ENCODE measurements at regions not wholly inside any gene's neighbourhood (a gene's known extent, or its start where the extent isn't known, plus 50 kb on each side); places are given as distances from the start of the nearest gene placed in this dataset.

DNA sequence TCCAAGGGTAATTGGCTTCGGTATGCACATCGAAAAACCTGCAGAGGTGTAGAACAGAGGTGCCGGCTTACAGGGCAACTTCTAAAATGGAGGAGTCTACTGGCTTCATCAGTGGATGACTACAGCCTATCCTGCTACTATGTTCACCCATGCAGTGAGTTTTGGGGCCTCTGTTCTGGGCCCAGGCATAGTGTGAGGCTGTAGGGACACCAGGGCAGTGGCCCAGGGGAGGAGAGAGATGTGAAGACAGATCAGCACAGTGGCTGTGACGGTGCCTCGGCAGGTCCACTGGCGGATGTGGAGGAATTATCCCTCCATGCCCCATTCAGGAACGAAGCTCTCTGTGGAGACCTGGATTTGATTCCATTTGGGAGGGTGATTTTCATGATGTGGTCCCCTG lies 235.3 kb upstream of the MKI67 start:
- TF ChIP-seq, protein P1, sequence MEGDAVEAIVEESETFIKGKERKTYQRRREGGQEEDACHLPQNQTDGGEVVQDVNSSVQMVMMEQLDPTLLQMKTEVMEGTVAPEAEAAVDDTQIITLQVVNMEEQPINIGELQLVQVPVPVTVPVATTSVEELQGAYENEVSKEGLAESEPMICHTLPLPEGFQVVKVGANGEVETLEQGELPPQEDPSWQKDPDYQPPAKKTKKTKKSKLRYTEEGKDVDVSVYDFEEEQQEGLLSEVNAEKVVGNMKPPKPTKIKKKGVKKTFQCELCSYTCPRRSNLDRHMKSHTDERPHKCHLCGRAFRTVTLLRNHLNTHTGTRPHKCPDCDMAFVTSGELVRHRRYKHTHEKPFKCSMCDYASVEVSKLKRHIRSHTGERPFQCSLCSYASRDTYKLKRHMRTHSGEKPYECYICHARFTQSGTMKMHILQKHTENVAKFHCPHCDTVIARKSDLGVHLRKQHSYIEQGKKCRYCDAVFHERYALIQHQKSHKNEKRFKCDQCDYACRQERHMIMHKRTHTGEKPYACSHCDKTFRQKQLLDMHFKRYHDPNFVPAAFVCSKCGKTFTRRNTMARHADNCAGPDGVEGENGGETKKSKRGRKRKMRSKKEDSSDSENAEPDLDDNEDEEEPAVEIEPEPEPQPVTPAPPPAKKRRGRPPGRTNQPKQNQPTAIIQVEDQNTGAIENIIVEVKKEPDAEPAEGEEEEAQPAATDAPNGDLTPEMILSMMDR (IDR thresholded peaks at IDR 0.05) = no peak
- Mint-ChIP-seq H3K36me3 (ENCODE audit: low read depth) (no peaks in the 10 kb centered on the region), H3K4me1 (peaks cover 13% of the 10 kb centered on the region), H3K9me3 (peaks cover 11% of the 10 kb centered on the region), H3K27ac (no peak overlapping the region), H3K4me3 (no peak overlapping the region), H3K27me3 (ENCODE audit: low read depth, poor library complexity) (peaks cover 15% of the 10 kb centered on the region)
- DNase-seq = no peak

- no peak overlapping the region for H3K4me3 Mint-ChIP-seq
- no peak for DNase-seq
- no peaks in the 10 kb centered on the region for H3K36me3 Mint-ChIP-seq (ENCODE audit: low read depth)
- TF ChIP-seq, protein P1 (IDR thresholded peaks at IDR 0.05) = no peak
- H3K4me1 Mint-ChIP-seq = peaks cover 24% of the 10 kb centered on the region
- H3K27me3 Mint-ChIP-seq (ENCODE audit: low read depth, poor library complexity) = peaks cover 25% of the 10 kb centered on the region
- H3K9me3 Mint-ChIP-seq = peaks cover 11% of the 10 kb centered on the region
- no peak overlapping the region for H3K27ac Mint-ChIP-seq
These were observed 236.3 kb upstream of the MKI67 start for GRCh38 chr10:128362514-128362913.

DNA sequence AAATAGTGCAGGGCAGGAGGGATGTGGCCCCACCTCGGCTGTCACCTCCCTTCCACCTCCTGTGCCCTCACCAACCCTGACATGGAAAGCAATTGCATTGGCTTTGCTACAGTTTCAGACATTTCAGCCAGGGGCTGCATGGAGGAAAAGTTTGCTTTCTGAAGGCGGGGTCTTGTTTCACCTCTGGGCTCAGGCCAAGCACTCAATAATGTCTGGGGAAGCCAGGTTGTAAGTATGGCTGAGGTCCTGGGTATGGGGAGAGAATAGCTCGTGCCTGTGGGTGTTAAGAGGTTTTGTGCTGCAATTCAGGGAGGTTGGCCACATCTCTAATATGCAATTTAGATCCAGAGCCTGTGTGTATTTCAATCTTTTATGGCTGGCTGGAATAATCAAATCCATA lies 238.4 kb upstream of the MKI67 start:
- H3K9me3 Mint-ChIP-seq = peaks cover 6% of the 10 kb centered on the region
- H3K27ac Mint-ChIP-seq = no peak overlapping the region
- H3K4me1 Mint-ChIP-seq = peaks cover 25% of the 10 kb centered on the region
- no peak overlapping the region for H3K4me3 Mint-ChIP-seq
- TF ChIP-seq, protein P1 (IDR thresholded peaks at IDR 0.05) = no peak
- no peaks in the 10 kb centered on the region for H3K36me3 Mint-ChIP-seq (ENCODE audit: low read depth)
- DNase-seq = no peak
- peaks cover 21% of the 10 kb centered on the region for H3K27me3 Mint-ChIP-seq (ENCODE audit: low read depth, poor library complexity)

DNA sequence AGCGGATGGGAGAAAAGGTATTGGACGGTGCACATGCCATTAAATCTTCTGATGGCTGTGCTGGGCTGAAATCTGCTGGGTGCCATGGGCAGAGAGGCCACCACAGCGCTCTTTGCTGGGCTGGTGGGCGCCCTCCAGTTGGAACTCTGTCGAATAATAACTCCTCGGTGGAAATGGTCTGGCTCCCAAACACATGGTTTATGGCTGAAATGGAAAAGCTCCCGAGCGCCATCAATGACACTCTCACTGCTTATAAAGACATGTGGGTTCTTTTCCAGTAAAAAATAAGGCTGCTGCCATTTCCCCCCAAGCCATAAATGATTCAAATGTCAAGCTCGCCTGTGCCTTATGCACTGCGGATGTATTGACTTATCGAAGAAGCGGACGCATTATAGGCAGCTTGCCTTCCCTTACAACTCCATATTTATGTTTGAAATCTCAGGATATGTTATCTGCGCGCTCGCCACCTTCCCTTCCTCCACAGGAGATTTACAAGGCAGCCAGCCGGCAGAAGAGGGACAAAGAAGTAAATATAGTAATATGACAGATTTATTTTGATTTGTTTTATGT lies 239.0 kb upstream of the MKI67 start:
- H3K9me3 Mint-ChIP-seq = peaks cover 6% of the 10 kb centered on the region
- no peak for DNase-seq
- H3K4me3 Mint-ChIP-seq = no peak overlapping the region
- peaks cover 25% of the 10 kb centered on the region for H3K4me1 Mint-ChIP-seq
- no peak overlapping the region for H3K27ac Mint-ChIP-seq
- TF ChIP-seq, protein P1 (IDR thresholded peaks at IDR 0.05) = no peak
- no peaks in the 10 kb centered on the region for H3K36me3 Mint-ChIP-seq (ENCODE audit: low read depth)
- peaks cover 21% of the 10 kb centered on the region for H3K27me3 Mint-ChIP-seq (ENCODE audit: low read depth, poor library complexity)

- Mint-ChIP-seq H3K36me3 (ENCODE audit: low read depth) (no peaks in the 10 kb centered on the region), H3K9me3 (peaks cover 6% of the 10 kb centered on the region), H3K4me3 (no peak overlapping the region), H3K4me1 (peaks cover 25% of the 10 kb centered on the region), H3K27ac (no peak overlapping the region), H3K27me3 (ENCODE audit: low read depth, poor library complexity) (peaks cover 23% of the 10 kb centered on the region)
- TF ChIP-seq, protein P1 (IDR thresholded peaks at IDR 0.05) = no peak
- no peak for DNase-seq
These were observed 241.6 kb upstream of the MKI67 start for GRCh38 chr10:128367807-128368206.

- TF ChIP-seq, protein P1 (IDR thresholded peaks at IDR 0.05) = no peak
- Mint-ChIP-seq H3K36me3 (ENCODE audit: low read depth) (no peaks in the 10 kb centered on the region), H3K27me3 (ENCODE audit: low read depth, poor library complexity) (peaks cover 25% of the 10 kb centered on the region), H3K9me3 (no peaks in the 10 kb centered on the region), H3K4me1 (peaks cover 25% of the 10 kb centered on the region), H3K4me3 (no peak overlapping the region), H3K27ac (no peak overlapping the region)
- no peak for DNase-seq
These were observed 243.0 kb upstream of the MKI67 start for GRCh38 chr10:128369101-128369650.
